Karpas-422 (cell line): ENCODE measurements at regions not wholly inside any gene's neighbourhood (a gene's known extent, or its start where the extent isn't known, plus 50 kb on each side); places are given as distances from the start of the nearest gene placed in this dataset.

Experiments
- DNase-seq: peaks from one replicate; pipeline ENCODE4 v3.0.0-alpha.2; 2015
- H2AFZ ChIP-seq: fragments of 200-600 bp; sonication (generic); 2 replicates; pipeline ENCODE4 v1.6.1; 2014; ENCODE audit warnings: antibody characterized with exemption, low read length, mixed read lengths
- H3K27ac ChIP-seq: fragments of 200-600 bp; sonication (generic); 2 replicates; pipeline ENCODE4 v1.5.1; 2014; ENCODE audit warnings: mild to moderate bottlenecking, low read length, moderate library complexity
- H3K27me3 ChIP-seq: fragments of 200-600 bp; sonication (generic); 2 replicates; pipeline ENCODE4 v1.6.1; 2014; ENCODE audit warnings: low read length, mixed read lengths
- H3K36me3 ChIP-seq: fragments of 200-600 bp; sonication (generic); 2 replicates; pipeline ENCODE4 v1.6.1; 2014; ENCODE audit warnings: low read length, mixed read lengths; ENCODE audit not compliant: insufficient read depth
- H3K4me1 ChIP-seq: fragments of 200-600 bp; sonication (generic); 2 replicates; pipeline ENCODE4 v1.6.1; 2014; ENCODE audit warnings: mild to moderate bottlenecking, low read length, mixed read lengths
- H3K4me2 ChIP-seq: fragments of 200-600 bp; sonication (generic); 2 replicates; pipeline ENCODE4 v1.6.1; 2014; ENCODE audit warnings: low read length, low read depth, mild to moderate bottlenecking; ENCODE audit not compliant: poor library complexity, severe bottlenecking
- H3K4me3 ChIP-seq: fragments of 200-600 bp; sonication (generic); 2 replicates; pipeline ENCODE4 v1.5.1; 2014; ENCODE audit warnings: mild to moderate bottlenecking, antibody characterized with exemption, low read length, mixed read lengths
- H3K79me2 ChIP-seq: fragments of 200-600 bp; sonication (generic); 2 replicates; pipeline ENCODE4 v1.6.1; 2014; ENCODE audit warnings: mild to moderate bottlenecking, low read length, mixed read lengths
- H3K9ac ChIP-seq: fragments of 200-600 bp; sonication (generic); 2 replicates; pipeline ENCODE4 v1.6.0; 2014; ENCODE audit warnings: low read length
- H3K9me2 ChIP-seq: fragments of 200-600 bp; sonication (generic), shearing (Covaris generic); replicated peaks from 2 replicates; pipeline ENCODE4 v1.6.0; 2014; ENCODE audit warnings: mild to moderate bottlenecking, low read length, moderate library complexity; ENCODE audit not compliant: insufficient read depth
- H3K9me3 ChIP-seq: fragments of 300-700, 200-600 bp; sonication (generic); 2 replicates; pipeline ENCODE4 v1.6.1; 2014; ENCODE audit warnings: low read length, mixed read lengths
- H4K20me1 ChIP-seq: fragments of 200-600 bp; sonication (generic); 2 replicates; pipeline ENCODE4 v1.6.1; 2014; ENCODE audit warnings: mild to moderate bottlenecking, antibody characterized with exemption, low read length, low read depth; ENCODE audit not compliant: insufficient read depth

- no peaks in the 10 kb centered on the region for H4K20me1 ChIP-seq
- no peaks in the 10 kb centered on the region for H3K27me3 ChIP-seq
- no peak overlapping the region for H3K27ac ChIP-seq
- H3K4me3 ChIP-seq: no peak overlapping the region
- no peak for DNase-seq
- H3K9me3 ChIP-seq: no peaks in the 10 kb centered on the region
- H3K9me2 ChIP-seq: no peaks in the 10 kb centered on the region
- H2AFZ ChIP-seq: no peak overlapping the region
- H3K4me1 ChIP-seq: no peaks in the 10 kb centered on the region
- H3K36me3 ChIP-seq: no peaks in the 10 kb centered on the region
- H3K79me2 ChIP-seq: no peaks in the 10 kb centered on the region
- H3K4me2 ChIP-seq: no peak overlapping the region
- no peak overlapping the region for H3K9ac ChIP-seq
Observed at GRCh38 chr15:101540480-101541239, 51.2 kb upstream of the PCSK6 start.

- DNase-seq: no peak
- Histone ChIP-seq H3K9me3 (no peaks in the 10 kb centered on the region), H3K9me2 (no peaks in the 10 kb centered on the region), H3K4me3 (no peak overlapping the region), H2AFZ (no peak overlapping the region), H4K20me1 (no peaks in the 10 kb centered on the region), H3K9ac (no peak overlapping the region), H3K4me2 (no peak overlapping the region), H3K27me3 (no peaks in the 10 kb centered on the region), H3K36me3 (no peaks in the 10 kb centered on the region), H3K27ac (no peak overlapping the region), H3K79me2 (no peaks in the 10 kb centered on the region), H3K4me1 (no peaks in the 10 kb centered on the region)
Observed at GRCh38 chr15:101539930-101540329, 50.4 kb upstream of the PCSK6 start.

- Histone ChIP-seq H3K27ac (no peak overlapping the region), H3K9me2 (no peaks in the 10 kb centered on the region), H2AFZ (no peak overlapping the region), H3K9me3 (no peaks in the 10 kb centered on the region), H3K79me2 (no peaks in the 10 kb centered on the region), H3K36me3 (no peaks in the 10 kb centered on the region), H3K4me3 (no peak overlapping the region), H3K27me3 (no peaks in the 10 kb centered on the region), H4K20me1 (no peaks in the 10 kb centered on the region), H3K9ac (no peak overlapping the region), H3K4me2 (no peak overlapping the region), H3K4me1 (no peaks in the 10 kb centered on the region)
- no peak for DNase-seq
Observed at GRCh38 chr15:101539492-101539891, 50.0 kb upstream of the PCSK6 start.
